Hematopoietic multipotent progenitor cell (in vitro differentiated cells): ENCODE measurements at regions not wholly inside any gene's neighbourhood (a gene's known extent, or its start where the extent isn't known, plus 50 kb on each side); places are given as distances from the start of the nearest gene placed in this dataset.

ENCODE experiments used
- DNase-seq, 3 donors: peaks; one replicate each; pipeline ENCODE4 v3.0.0-alpha.2; 2011 to 2015; ENCODE audit warnings: low read depth in 2 of 3, low spot score in 2 of 3

DNA sequence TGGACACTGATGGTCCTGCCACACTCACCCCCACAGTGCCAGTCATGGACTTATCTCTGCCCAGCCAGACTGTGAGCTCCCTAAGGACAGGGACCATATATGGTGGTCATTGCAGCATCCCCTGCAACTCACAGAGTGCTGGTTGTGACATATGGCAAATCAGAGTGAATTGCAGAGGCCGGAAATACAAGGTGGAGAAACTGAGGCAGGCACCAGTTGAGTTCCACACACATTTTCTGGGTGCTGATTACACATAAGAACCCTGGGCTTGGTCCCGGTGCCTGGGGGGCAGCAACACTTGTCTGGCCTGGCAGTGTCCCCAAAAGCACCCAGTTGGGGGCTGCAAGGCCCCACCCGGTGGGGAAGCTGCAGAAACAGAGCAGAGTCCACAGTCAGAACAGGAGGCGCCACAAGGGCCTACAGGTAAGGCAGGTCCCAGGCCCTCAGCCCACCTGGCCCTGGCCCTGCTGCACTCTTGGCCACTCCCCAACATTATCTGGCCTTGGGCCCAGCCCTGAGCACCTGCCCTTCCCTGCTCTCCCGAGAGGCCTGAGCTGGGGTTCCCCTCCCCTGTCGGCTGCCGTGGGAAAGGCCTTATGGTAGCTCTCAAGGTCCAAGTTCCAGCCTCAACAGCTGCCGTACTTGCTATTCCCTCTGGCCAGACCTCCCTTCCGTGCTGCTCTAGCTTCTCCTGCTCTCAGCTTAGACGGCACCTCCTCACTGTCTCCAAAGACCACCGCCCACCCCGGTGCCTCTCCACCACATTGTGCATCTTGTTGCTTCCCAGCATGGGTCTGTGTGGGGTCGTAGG is 140.8 kb upstream of the PTPN1 start:
- DNase-seq, result no peak

DNA sequence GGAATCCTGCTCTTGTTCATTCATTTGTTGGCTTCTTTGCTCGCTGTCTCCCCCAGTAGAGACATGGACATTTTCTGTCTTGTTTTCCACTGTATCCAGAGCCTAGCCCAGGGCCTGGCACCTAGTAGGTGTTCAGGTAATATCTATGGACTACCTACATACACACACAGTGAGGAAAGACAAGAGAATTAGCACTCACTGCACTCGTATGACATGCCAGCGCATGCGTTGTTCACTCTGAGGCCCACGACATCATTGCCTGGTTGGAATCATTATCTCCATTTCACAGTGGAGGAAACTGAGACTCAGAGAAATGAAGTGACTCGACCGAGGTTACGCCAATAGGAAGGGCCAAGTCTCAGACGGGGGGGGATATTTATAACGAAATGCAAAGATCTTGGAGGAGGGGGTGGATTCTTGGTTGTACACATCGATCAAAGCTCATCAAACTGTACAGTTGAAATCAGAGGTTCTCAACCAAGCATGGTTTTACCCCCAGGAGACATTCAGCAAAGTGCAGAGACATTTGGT is 140.1 kb upstream of the PTPN1 start:
- no peak for DNase-seq

DNA sequence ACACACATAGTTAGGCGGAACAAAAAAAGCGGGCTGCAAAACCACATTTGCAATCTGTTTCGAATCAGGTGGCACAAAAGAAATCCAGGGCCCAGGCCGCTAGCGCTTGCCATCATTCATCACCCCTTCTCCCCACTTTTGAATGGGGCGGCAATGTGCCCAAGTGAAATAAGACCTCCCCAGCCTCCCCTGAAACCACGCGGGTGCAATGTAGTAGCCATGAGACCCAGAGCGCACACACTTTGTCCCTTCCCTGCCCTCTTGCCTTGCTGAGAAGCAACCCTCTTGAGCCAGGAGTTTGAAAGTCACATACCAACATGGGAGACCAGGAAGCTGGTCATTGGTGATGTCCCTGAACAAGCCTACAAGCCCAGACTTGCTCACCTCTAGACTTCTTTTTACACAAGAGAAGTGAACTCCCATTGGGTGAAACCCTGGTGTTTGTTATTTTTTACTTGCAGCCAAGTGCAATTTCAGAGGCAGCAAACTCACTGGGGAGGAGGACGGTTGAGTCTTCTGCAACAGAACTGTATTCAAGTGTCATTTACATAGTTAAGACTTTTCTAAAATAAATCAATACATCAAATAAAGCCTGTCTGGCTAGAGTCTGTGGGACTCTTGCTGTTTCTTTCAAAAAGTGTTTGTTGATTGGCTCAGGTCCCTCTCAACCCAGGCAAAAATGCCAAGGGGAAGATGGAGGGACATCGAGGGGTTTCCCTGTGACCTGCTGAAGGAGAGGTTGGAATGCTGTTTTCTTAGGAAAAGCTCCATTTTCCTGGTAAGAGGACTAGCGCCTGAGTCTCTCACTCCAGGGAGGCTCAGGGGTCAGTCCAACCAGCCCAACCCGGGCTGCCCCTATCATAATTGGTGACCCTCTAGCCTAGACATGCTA is 138.1 kb upstream of the PTPN1 start:
- no peak for DNase-seq

DNA sequence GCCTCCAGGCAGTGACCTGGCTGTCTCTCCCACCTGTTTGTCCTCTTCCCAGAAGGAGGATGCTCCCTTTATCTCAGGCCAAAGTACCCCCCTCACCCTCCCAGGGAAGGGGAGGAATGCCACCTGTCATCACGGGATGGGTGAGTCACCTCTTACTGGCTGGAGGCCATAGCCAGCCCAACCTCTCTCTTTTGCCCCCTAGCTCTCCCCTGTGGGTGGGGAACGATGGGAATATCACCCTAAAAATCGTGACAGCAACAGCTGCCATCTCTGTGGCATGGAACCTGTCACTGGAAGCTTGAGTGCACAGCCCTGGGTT is 137.5 kb upstream of the PTPN1 start:
- no peak for DNase-seq

DNA sequence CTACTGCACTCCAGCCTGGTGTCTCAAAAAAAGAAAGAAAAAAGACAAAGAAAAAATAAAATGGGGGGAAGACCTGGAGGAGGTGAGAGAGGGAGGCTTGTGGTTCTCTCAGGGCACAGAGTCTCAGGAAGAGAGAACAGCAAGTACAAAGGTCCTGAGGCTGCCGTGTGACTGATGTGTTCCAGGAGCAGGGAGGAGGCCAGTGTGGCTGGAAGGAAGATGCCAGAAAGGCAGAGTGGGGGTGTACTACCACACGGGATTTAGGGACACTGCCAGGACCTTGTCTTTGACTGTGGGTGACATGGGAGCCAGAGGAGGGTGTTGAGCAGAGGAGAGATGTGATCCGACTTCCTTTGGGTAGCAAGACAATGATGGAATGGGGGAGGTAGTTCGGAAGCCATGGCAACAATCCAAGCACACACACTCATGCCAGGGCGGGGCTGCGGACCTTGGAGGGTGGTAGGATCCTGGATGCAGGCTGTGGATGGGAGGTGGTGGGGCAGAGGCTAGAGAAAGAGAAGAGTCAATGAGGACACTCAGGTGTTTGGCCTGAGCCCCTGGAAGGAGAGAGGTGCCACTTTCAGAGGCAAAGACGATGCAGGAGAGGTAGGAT is 136.4 kb upstream of the PTPN1 start:
- no peak for DNase-seq

DNA sequence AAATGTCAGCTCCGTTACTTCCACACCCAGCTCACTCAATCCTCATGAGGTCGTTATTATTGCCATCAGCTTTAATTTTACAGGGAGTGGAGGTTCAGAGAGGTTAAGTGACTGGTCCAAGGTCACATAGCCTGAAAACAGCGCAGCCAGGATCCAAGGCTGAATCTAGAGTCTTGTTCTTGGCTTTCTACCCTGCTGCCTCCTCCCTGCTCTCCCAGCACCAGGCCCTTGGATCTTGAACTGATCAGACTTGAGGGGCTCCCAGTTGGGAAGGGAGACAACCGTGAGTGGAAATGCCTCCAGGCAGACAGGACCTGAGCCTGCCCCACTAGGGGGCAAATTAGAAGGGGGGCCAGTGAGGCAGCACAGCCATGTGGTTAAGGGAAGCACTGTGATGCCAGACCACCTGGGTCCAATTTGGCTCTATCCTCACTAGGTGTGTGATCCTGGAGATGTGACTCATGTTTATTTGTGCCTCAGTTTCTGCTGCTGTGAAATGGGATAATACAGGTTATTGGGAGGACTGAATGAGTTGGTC is 135.6 kb upstream of the PTPN1 start:
- no peak for DNase-seq

DNA sequence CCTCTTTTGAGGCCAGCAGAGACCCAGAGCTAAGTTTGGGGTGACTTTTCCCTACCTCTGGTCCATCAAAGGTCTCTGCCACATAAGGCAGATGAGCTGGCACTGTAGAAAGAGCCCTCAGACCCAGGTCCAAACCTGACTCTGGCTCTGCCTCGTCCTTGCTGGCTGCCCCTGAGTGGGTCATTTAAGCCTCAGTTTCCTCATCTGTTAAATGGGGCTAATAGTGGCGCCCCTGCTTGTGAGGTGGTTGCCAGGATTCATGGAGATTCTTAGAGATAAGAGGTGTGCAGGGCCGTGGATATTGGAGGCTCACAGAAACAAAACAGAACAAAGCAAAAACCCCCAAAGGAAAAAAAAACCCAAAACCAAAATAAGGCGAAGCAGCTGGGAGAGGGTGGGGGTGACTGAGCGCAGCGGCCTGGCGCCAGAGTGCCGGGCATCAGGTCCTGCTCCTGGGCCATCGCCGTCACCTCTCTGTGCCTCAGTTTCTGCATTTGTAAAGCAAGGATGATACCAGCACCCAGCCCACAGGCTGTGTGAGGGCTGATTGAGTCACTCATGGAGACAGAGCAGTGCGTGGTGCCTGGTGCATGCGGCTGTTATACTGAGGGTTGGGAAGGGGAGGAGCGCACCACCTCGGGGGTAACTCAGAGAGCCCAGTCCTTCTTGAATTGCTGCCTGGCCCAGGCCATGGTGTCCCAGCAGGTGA is 133.8 kb upstream of the PTPN1 start:
- no peak for DNase-seq

DNA sequence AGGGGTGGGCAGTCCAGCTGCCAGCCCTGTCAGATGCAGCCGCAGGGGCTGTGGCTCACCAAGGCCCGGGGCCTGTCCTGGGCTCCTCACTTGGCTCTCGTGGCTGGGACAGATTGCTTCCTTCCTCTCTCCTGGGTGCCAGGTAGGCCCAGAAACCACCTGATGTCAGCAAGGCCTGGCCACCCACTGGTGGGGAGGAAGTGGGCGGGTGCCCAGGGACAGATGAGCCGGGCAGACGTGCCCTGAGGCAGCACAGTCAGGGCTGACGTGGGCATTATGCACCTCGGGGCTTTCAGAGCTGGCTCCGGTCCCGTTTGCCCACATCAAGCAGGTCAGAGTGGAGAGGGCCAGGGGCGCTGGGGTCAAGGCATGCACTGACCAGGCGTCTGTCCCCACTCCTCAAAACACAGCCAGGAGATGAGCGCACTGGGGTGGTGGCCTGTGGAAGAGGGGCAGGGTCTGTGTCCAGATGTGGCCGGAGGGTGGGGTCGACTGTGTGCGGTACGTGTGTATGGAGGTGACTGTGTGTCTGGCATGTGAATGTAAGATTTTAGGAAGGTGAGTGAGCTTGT is 133.2 kb upstream of the PTPN1 start:
- DNase-seq, result no peak

DNA sequence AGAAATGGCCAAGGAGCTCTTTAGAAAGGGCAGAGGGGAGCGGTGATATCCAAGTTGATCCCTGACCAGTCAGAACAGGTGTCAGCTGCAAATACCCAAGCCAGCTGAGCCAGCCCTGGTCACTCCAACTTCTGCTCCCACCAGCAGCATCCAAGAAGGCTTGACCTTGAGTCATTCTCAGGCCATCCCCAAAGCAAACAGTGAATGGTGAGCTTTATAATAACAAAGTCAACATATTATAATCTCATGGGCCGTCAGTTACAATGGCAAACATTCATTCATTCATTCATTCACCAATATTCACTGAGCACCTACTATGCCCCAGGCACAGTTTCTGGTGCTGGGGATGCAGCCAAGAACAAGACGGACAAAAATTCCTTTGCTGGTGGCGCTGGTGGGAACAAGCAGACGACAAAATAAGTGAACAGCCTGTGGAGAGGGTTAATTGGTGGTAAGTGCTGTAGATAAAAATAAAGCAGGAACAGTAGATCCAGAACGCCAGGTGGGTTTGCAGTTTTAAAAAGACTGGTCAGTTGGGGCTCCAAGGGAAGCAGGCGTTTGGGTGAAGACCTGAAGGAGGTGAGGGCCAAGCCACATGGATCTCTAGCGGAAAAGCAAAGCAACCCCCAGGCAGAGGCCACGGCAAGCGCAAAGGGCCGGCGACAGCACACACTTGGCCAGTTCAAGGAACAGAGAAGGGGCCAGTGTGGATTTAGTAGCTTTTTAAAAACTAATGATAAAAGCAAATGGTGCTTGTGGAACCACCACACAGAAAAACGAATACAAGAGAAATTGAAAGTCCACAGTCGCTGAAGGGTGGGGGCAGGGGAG is 131.8 kb upstream of the PTPN1 start:
- DNase-seq, result no peak

DNA sequence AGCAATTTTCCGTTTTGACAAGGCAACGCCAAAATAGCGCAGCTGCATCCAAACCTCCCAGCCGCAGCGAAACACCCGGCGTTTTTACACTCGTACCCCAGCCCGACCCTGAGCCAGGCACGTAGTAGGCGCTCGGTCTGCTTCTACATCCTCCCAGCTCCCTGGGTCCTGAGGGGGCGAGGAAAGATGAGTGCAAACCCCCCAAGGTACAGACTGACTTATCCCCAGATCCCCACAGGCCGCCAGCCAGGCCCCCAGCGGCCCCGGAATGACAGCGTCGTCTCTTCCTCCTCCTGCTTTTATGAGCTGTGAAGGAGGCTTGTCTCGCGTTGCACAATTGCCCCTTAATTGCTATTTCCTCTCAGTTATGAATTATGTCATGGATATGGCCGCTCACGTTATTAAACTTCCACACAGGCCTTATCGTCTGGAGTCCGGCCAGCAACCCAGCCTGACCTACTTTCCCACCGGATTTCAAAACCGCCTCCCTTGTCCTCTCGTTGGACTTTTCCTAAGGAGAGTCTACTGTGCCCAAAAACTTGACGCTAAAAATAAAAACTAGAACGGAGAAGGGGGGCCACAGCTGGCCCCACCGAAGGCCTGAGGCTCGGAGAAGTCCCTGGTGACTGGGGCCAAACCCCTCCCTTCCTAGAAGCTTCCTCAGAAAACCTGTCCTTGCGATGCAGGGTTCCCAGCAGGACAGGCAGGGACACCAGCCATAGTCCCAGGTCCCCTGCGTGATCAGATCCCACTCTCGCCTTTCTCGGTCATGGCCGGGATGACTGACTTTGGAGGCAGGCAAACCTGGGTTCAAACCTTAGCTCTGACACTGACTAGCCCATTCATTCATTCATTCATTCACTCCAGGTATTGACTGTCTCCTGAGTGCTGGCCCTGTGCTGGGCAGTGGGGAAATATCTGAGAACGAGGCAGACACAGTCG is 130.9 kb upstream of the PTPN1 start:
- peak in 2 of 3 donors; percentile 44 to 60 for DNase-seq

DNA sequence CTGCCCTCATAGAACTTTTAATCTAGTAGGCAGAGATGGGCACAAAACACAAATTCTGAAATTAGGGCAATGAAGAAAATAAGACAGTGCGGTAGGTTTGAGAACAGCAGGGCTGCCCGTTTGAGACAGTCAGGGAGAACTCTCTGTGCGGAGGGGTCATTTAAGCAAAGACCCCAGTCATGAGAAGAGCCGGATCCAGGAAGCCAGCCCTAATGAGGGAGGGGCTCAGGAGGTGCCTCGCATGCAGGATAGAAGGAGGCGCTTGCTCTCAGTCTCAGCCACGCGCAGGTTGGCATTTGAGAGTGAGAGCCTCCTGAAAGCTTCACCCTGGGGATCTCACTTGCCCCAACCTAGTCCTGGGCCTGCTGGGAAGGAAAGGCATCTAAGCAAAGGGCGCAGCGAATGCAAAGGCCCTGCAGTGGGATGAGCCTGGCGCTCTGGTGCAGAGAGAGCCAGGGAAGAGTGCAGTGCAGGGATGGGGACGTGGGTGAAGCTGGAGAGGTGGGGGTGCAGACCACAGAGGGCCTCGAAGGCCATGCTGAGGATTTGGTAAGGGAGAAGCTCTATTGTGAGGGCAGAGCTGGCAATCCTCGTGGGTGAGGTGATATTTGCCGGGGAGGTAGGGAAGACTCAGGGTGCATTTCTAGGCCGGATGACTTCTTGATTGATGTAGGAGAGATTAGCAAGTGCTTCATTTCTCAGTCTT is 130.0 kb upstream of the PTPN1 start:
- no peak for DNase-seq

DNA sequence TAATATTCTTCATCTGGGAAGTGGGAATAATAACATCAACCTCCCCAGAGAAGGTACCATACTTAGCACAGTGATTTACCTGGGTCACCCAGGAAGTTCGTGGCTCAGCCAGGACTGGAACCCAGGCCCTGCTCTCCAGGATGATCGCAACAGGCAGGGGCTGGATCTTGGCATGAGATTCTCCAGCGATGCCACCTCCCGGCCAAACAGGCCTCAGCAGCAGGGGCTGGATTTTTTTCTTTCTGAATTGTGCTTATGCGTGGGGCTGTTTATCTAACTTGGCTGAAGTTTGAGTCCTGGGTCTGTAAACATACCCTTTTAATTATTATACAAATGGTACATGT is 129.5 kb upstream of the PTPN1 start:
- no peak for DNase-seq

DNA sequence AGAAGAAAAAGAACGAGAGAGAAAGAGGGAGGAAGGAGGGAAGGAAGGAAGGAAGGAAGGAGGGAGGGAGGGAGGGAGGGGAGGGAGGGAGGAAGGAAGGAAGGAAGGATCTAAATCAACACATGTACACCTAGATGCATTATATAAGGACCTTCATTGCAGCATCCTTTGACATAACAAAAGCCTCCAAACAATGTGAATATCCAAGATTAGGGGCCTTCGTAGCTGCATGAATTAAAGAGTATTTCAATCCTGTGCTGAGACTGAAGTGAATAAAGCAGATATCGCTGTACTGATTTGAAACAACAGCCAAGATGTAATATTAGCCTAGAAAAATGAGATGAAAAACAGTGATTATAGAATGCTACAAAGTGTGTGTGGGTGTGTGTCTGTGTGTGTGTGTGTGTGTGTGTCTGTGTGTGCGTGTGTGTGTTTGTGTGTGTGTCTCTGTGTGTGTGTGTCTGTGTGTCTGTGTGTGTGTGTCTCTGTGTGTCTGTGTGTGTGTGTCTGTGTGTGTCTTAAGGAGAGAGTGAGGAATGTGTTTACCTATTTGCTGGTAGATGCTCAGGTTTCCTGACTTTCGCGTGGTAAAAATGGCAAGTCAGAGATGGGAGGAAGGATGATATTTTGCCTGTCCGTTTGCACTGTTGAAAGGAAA is 129.0 kb upstream of the PTPN1 start:
- DNase-seq, result no peak

DNA sequence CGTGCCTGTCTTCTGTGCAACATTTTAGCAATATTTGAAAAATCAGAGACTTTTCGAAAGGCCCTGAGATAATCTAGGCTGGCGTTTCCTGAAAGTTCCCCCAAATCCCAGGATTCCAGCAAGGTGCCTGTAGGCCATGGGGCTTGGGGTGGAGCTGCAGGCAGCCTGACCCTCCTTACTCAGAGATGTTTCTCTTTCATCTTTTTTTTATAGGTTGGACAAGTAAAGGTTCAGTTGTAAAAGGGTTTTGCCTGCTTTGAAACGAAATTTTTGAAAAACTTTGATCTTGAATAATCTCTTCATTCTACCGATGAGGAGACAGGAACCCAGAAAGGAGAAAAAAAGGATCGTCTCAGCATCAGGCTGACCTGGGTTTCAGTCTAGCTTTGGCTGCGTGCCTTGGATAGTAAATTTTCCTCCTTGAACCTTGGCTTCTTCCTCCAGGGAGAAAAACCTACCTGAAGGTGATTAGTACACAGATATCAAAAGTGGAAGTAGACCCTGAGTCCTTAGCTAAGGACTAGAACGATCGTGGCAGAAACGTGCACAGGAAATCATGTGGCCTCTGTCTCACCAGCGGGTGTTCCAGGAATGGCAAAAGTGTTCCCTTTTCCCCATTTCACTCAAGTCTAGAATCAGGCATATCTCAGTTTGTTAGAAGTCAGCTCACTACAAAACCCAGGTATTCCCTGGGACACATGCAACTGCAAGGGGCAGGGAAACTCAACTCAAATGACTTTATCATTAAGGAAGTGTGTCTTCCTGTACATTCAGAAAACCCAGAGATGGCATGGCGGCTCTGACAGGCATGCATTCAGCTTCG is 128.2 kb upstream of the PTPN1 start:
- DNase-seq, result peak in 2 of 3 donors; percentile 53 to 55

DNA sequence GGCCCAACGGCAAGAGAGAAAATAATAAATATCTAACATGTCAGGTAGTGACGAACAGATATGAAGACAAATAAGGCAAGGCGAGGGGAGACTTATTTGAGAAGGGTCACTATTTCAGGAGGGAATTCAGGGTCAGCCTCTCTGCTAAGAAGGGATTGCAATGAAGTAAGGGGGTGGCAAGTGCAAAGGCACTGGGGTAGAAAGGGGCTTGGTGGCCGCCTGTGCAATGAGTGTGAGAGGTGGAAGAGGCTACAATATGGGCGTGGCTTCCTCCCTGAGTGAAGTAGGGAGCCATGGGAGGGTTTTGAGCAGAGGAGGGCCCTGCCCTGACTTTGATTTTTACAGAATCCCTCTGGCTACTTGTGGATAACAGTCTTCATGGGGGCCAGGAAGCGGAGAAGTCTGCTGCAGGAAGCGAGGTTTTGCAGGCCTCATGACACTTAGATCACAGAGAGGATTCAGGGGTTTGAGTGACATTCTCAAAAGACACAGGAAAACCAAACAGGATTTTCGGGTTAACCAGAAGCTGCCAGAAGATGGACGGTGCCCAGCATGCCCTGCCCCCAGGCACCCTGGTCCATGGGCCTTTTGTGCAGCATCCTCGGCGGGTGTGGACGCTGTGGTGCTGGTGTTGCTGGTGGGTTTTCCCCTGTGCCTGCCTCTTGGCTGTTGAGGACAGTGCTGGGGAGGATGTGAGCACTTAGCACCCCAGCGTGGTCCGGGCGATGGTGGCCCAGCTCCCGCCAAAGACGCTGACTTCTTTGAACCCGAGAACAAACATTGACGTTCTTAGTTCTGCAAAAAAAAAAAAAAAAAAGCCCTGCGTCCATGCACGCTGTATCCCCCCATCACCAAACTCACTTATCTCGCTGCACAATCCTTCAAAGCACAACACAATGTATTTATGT is 124.2 kb upstream of the PTPN1 start:
- peak; percentile 23 to 92 (median 66) for DNase-seq
